PC-3 (cell line): ENCODE measurements at regions not wholly inside any gene's neighbourhood (a gene's known extent, or its start where the extent isn't known, plus 50 kb on each side); places are given as distances from the start of the nearest gene placed in this dataset.

ENCODE experiments used
- CTCF ChIP-seq: fragments of 300-600 bp; sonication (generic); conservative IDR thresholded peaks from 2 replicates; pipeline ENCODE4 v1.5.1; 2017; ENCODE audit warnings: antibody characterized with exemption, low read depth, mild to moderate bottlenecking, low read length
- EZH2 ChIP-seq: fragments of 300-600 bp; sonication (generic); IDR thresholded peaks from one replicate; pipeline ENCODE4 v1.6.1; 2017; ENCODE audit warnings: antibody characterized with exemption, mild to moderate bottlenecking, low read length; ENCODE audit not compliant: unreplicated experiment

- TF ChIP-seq CTCF (no peak), EZH2 (no peak)
Measured at GRCh38 chr6:85037221-85037620, 272.8 kb upstream of the TBX18 start.
